Upper lobe of left lung (tissue), 4 donors: ENCODE measurements at regions not wholly inside any gene's neighbourhood (a gene's known extent, or its start where the extent isn't known, plus 50 kb on each side); places are given as distances from the start of the nearest gene placed in this dataset.

Experiments
- EP300 ChIP-seq, 4 donors: sonication (generic); formaldehyde crosslinking; IDR thresholded peaks; one replicate each; pipeline ENCODE4 v1.5.1; 2017; ENCODE audit warnings: antibody characterized with exemption in 4 of 4, control low read depth in 2 of 4
- POLR2AphosphoS5 ChIP-seq, 2 donors: sonication (generic); formaldehyde crosslinking; IDR thresholded peaks; one replicate each; pipeline ENCODE4 v1.5.1; 2017; ENCODE audit warnings: antibody characterized with exemption in 2 of 2
- TF ChIP-seq, protein P1 (sequence below), 6 experiments: fragments of 450-650 bp in 4 of 6; fragments of 200-600 bp in 2 of 6; sonication (generic) in 2 of 6; IDR thresholded peaks; one replicate each; pipeline ENCODE4 v1.5.1; 2016 to 2019; ENCODE audit warnings: antibody characterized with exemption in 6 of 6

DNA sequence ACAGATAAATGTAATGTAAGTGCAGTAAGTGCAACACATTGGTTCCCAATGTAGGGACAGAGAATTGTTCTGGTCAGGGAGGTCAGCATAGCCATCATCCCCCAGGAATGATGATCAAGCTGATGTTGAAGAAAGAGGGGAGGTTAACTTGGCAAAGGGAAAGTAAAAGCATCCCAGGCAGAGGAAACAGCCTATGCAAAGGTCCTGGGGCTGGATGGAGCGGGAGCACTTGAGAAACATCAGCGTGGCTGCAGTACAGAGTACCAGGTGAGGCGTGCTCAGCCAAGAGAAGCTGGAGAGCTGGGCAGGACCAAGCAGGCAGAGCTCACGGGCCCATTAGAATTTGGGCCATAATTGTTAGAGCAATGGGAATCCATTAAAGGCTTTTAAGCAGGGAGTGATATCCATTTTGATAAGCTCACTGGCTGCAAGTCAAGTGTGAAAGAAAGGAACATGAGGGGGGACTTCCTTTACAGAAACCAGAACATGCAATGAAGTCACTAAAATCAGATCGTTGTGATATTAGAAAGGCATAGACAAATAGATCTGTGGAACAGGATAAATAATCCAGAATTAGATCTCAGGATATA, 50.1 kb upstream of the HAND1 start:
- TF ChIP-seq POLR2AphosphoS5 (IDR thresholded peaks at IDR 0.05) (no peak), EP300 (IDR thresholded peaks at IDR 0.05) (no peak)
- TF ChIP-seq, protein P1, sequence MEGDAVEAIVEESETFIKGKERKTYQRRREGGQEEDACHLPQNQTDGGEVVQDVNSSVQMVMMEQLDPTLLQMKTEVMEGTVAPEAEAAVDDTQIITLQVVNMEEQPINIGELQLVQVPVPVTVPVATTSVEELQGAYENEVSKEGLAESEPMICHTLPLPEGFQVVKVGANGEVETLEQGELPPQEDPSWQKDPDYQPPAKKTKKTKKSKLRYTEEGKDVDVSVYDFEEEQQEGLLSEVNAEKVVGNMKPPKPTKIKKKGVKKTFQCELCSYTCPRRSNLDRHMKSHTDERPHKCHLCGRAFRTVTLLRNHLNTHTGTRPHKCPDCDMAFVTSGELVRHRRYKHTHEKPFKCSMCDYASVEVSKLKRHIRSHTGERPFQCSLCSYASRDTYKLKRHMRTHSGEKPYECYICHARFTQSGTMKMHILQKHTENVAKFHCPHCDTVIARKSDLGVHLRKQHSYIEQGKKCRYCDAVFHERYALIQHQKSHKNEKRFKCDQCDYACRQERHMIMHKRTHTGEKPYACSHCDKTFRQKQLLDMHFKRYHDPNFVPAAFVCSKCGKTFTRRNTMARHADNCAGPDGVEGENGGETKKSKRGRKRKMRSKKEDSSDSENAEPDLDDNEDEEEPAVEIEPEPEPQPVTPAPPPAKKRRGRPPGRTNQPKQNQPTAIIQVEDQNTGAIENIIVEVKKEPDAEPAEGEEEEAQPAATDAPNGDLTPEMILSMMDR (IDR thresholded peaks at IDR 0.05), result no peak
